Endodermal cell (in vitro differentiated cells): ENCODE measurements at regions not wholly inside any gene's neighbourhood (a gene's known extent, or its start where the extent isn't known, plus 50 kb on each side); places are given as distances from the start of the nearest gene placed in this dataset.

Source experiments
- DNase-seq: peaks from one replicate; pipeline ENCODE4 v3.0.0-alpha.2; 2017
- H3K27ac ChIP-seq: 2 replicates; pipeline ENCODE4 v1.5.1; 2013; ENCODE audit warnings: mild to moderate bottlenecking, low read depth, low read length, moderate library complexity
- H3K27me3 ChIP-seq: 2 replicates; pipeline ENCODE4 v1.6.1; 2013; ENCODE audit warnings: mild to moderate bottlenecking, low read length, moderate library complexity; ENCODE audit not compliant: insufficient read depth, control insufficient read depth, poor library complexity, severe bottlenecking
- H3K36me3 ChIP-seq: 2 replicates; pipeline ENCODE4 v1.7.0; 2013; ENCODE audit warnings: mild to moderate bottlenecking, low read length, moderate library complexity; ENCODE audit not compliant: control insufficient read depth, insufficient read depth
- H3K4me1 ChIP-seq: one replicate; pipeline ENCODE4 v1.7.0; 2013; ENCODE audit warnings: low read length; ENCODE audit not compliant: control insufficient read depth, insufficient read depth
- H3K4me3 ChIP-seq: 2 replicates; pipeline ENCODE4 v1.5.1; 2013; ENCODE audit warnings: mild to moderate bottlenecking, low read length, moderate library complexity
- H3K9ac ChIP-seq: 2 replicates; pipeline ENCODE4 v1.6.1; 2013; ENCODE audit warnings: mild to moderate bottlenecking, low read length, moderate library complexity; ENCODE audit not compliant: poor library complexity, severe bottlenecking; ENCODE audit errors: extremely low read depth
- H3K9me3 ChIP-seq: 2 replicates; pipeline ENCODE4 v1.6.1; 2013; ENCODE audit warnings: mild to moderate bottlenecking, low read length, moderate library complexity; ENCODE audit not compliant: control insufficient read depth
- H3K27ac Mint-ChIP-seq: 2 replicates; pipeline ENCODE4 v1.8.0; 2020; ENCODE audit warnings: mixed read lengths
- H3K27me3 Mint-ChIP-seq: 2 replicates; pipeline ENCODE4 v1.8.0; 2021; ENCODE audit warnings: mild to moderate bottlenecking, mixed read lengths; ENCODE audit not compliant: insufficient read depth
- H3K36me3 Mint-ChIP-seq: 2 replicates; pipeline ENCODE4 v1.8.0; 2020; ENCODE audit warnings: low read depth, mixed read lengths
- H3K4me1 Mint-ChIP-seq: 2 replicates; pipeline ENCODE4 v1.8.0; 2020; ENCODE audit warnings: mixed read lengths
- H3K4me3 Mint-ChIP-seq: 2 replicates; pipeline ENCODE4 v1.8.0; 2020; ENCODE audit warnings: mild to moderate bottlenecking, moderate library complexity, mixed read lengths
- H3K9me3 Mint-ChIP-seq: 2 replicates; pipeline ENCODE4 v1.8.0; 2020; ENCODE audit warnings: mild to moderate bottlenecking, mixed read lengths
- CTCF ChIP-seq: fragments of 200-600 bp; sonication (generic); conservative IDR thresholded peaks from 2 replicates; pipeline ENCODE4 v1.5.0; 2021; ENCODE audit warnings: antibody characterized with exemption, mild to moderate bottlenecking
- WGBS, 2 experiments: methylation state at CpG; one replicate each; pipeline versions ENCODE4 v1.1.5 to v1.1.7; 2013; ENCODE audit warnings: missing lambda C conversion rate in 2 of 2, mixed read lengths in 1 of 2; ENCODE audit not compliant: insufficient coverage in 1 of 2, insufficient read length in 1 of 2; 5-methylcytosine and 5-hydroxymethylcytosine counted together

DNA sequence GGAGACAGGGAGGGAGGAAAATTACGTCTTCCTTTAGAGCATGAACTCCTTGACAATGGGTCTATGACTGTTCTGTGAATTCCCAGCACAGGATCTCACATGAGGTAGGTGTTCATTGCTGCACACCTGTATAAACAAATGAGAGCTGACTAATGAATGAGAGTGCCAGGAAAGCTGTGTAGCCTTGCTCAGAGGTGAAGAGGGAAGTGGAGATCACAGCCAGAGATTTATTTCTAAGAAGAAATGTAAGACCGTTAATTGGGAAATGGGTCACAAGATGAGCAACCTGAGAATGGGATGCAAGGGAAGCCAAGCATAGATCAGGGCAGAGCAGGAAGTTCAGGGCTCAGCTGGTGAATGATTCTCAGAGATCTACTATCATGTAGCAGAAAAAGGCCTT is 295.1 kb downstream of the CDK5RAP2 start:
- Mint-ChIP-seq H3K4me1 (no peaks in the 10 kb centered on the region), H3K27me3 (peaks cover 6% of the 10 kb centered on the region), H3K4me3 (no peak overlapping the region), H3K9me3 (peaks cover 3% of the 10 kb centered on the region), H3K36me3 (no peaks in the 10 kb centered on the region), H3K27ac (no peak overlapping the region)
- no peak for DNase-seq
- no peak for TF ChIP-seq CTCF
- Histone ChIP-seq H3K4me1 (no peaks in the 10 kb centered on the region), H3K4me3 (no peak overlapping the region), H3K27me3 (no peaks in the 10 kb centered on the region), H3K36me3 (no peaks in the 10 kb centered on the region), H3K9ac (no peak overlapping the region), H3K27ac (no peak overlapping the region), H3K9me3 (no peaks in the 10 kb centered on the region)
- WGBS, 2 experiments, result 80 to 86% methylated on average over 2 of the region's 2 CpGs

GRCh38 chr9:120281665-120282064 is 298.3 kb downstream of the CDK5RAP2 start:
- Histone ChIP-seq H3K4me3 (no peak overlapping the region), H3K4me1 (no peaks in the 10 kb centered on the region), H3K27me3 (no peaks in the 10 kb centered on the region), H3K27ac (no peak overlapping the region), H3K9me3 (no peaks in the 10 kb centered on the region), H3K36me3 (no peaks in the 10 kb centered on the region), H3K9ac (no peak overlapping the region)
- WGBS, 2 experiments, result 80 to 95% methylated on average over 2 of the region's 2 CpGs
- Mint-ChIP-seq H3K27me3 (peaks cover 6% of the 10 kb centered on the region), H3K36me3 (no peaks in the 10 kb centered on the region), H3K4me3 (no peak overlapping the region), H3K4me1 (no peaks in the 10 kb centered on the region), H3K27ac (no peak overlapping the region), H3K9me3 (peaks cover 8% of the 10 kb centered on the region)
- no peak for DNase-seq
- TF ChIP-seq CTCF, result no peak

DNA sequence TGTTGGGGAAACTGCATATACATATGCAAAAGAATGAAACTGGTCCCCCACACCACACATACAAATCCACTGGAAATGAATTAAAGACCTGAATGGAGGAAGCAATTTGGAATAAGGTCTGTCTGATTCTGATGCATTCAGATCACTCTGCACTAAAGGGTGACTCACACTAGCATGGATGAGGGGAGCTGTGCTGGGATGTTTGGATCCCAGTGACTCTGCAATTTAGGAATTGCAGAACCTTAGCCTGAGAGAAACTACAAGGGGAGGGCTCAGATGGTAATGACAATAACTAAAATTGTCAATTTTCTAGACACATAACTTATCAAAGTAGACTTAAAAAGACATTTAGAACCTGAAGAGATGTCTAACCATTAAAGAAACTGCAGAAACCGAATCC is 312.0 kb downstream of the CDK5RAP2 start:
- Mint-ChIP-seq H3K27ac (no peak overlapping the region), H3K4me1 (no peaks in the 10 kb centered on the region), H3K4me3 (no peak overlapping the region), H3K9me3 (peaks cover 15% of the 10 kb centered on the region), H3K27me3 (peaks cover 16% of the 10 kb centered on the region), H3K36me3 (no peaks in the 10 kb centered on the region)
- Histone ChIP-seq H3K27ac (no peak overlapping the region), H3K9me3 (no peaks in the 10 kb centered on the region), H3K9ac (no peak overlapping the region), H3K4me3 (no peak overlapping the region), H3K36me3 (no peaks in the 10 kb centered on the region), H3K4me1 (peaks cover 4% of the 10 kb centered on the region), H3K27me3 (peaks cover 7% of the 10 kb centered on the region)
- 92% methylated on average over 1 of the region's 1 CpG; no CpG with 5 or more reads in 1 of the 2 experiments for WGBS, 2 experiments
- no peak for DNase-seq
- no peak for TF ChIP-seq CTCF
